ENCODE measurements at regions not wholly inside any gene's neighbourhood (a gene's known extent, or its start where the extent isn't known, plus 50 kb on each side); places are given as distances from the start of the nearest gene placed in this dataset.

DNA sequence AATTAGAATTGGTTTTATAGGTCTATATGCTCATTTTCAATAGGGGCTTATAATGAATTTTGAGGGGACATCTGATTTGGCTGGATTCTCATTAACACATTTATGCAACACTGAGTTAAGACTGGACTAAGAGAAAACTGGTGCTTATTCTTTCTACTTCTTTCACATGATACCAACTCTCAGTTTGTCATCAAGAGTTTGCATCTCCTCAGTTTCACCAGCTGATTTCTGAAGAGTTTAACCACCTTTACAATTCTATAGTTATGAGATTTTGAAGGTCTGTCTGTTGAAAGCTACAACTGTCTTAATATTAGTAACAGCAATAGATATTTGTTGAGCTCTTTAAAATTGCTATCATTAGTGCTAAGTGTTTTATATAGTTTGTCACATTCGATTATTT lies 867.0 kb upstream of the SORCS1 start:
- CTCF ChIA-PET = interaction anchor here (0.6 kb wide), 1 partner anchor 30 kb away, joined by 3 read pairs; no protein-coding TSS in a partner anchor
- H3K36me3 Mint-ChIP-seq = no peaks in the 10 kb centered on the region
- H3K27ac Mint-ChIP-seq = no peak overlapping the region
- H3K4me1 Mint-ChIP-seq = no peaks in the 10 kb centered on the region
- peaks cover 5% of the 10 kb centered on the region for H3K9me3 Mint-ChIP-seq
- no peaks in the 10 kb centered on the region for H3K27me3 Mint-ChIP-seq
- no peak for DNase-seq
- H3K4me3 Mint-ChIP-seq = no peak overlapping the region

DNA sequence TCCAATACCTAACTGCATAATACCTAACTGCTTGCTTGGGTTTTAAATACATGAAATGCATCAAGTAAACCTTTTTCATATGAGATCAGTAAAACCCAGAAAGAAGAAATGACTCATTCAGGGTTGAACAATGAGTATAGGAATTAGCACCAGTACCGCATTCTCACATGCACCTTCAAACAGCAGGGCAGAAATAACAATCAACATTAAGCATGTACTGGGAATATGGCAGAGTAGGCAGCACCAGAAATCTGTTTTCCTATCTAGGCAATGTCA lies 850.3 kb upstream of the SORCS1 start:
- Mint-ChIP-seq H3K9me3 (peaks cover 2% of the 10 kb centered on the region), H3K4me1 (no peaks in the 10 kb centered on the region), H3K27me3 (no peaks in the 10 kb centered on the region), H3K27ac (no peak overlapping the region), H3K4me3 (no peak overlapping the region), H3K36me3 (no peaks in the 10 kb centered on the region)
- CTCF ChIA-PET = no interaction called here
- DNase-seq = no peak

- CTCF ChIA-PET = no interaction called here
- Mint-ChIP-seq H3K4me1 (no peaks in the 10 kb centered on the region), H3K27me3 (no peaks in the 10 kb centered on the region), H3K36me3 (no peaks in the 10 kb centered on the region), H3K4me3 (no peak overlapping the region), H3K27ac (no peak overlapping the region), H3K9me3 (peaks cover 2% of the 10 kb centered on the region)
- DNase-seq = no peak
These were observed 849.8 kb upstream of the SORCS1 start for GRCh38 chr10:108014145-108014901.

DNA sequence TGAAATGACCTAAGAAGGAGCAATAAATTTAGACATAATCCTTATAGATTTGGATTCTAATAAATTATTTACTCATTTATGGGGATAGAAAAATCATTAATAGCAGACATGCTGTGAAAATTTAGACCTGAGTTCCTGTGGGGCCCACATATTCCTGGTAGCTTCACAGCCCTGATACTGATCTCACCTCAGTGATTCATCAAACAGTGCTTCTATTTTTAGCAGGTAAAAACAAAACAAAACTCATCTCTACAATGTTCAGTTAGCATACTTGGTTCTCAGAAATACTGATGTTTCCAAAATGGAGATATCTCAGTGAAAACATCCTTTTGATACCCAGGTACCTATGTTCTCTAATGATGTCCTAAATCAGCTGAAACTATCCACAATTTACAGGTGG lies 841.1 kb upstream of the SORCS1 start:
- Mint-ChIP-seq H3K9me3 (peaks cover 25% of the 10 kb centered on the region), H3K27me3 (no peaks in the 10 kb centered on the region), H3K4me3 (no peak overlapping the region), H3K4me1 (no peaks in the 10 kb centered on the region), H3K36me3 (no peaks in the 10 kb centered on the region), H3K27ac (peak overlapping the region; percentile 19)
- CTCF ChIA-PET = no interaction called here
- DNase-seq = no peak

- H3K9me3 Mint-ChIP-seq = peaks cover 20% of the 10 kb centered on the region
- CTCF ChIA-PET = no interaction called here
- no peaks in the 10 kb centered on the region for H3K36me3 Mint-ChIP-seq
- H3K27me3 Mint-ChIP-seq = no peaks in the 10 kb centered on the region
- no peak for DNase-seq
- no peaks in the 10 kb centered on the region for H3K4me1 Mint-ChIP-seq
- no peak overlapping the region for H3K4me3 Mint-ChIP-seq
- no peak overlapping the region for H3K27ac Mint-ChIP-seq
These were observed 839.1 kb upstream of the SORCS1 start for GRCh38 chr10:108003576-108003975.

GRCh38 chr10:108003061-108003460 lies 838.6 kb upstream of the SORCS1 start:
- H3K27me3 Mint-ChIP-seq = no peaks in the 10 kb centered on the region
- H3K36me3 Mint-ChIP-seq = no peaks in the 10 kb centered on the region
- peaks cover 15% of the 10 kb centered on the region for H3K9me3 Mint-ChIP-seq
- H3K4me1 Mint-ChIP-seq = no peaks in the 10 kb centered on the region
- no peak overlapping the region for H3K27ac Mint-ChIP-seq
- CTCF ChIA-PET = no interaction called here
- no peak for DNase-seq
- H3K4me3 Mint-ChIP-seq = no peak overlapping the region

- no peaks in the 10 kb centered on the region for H3K36me3 Mint-ChIP-seq
- H3K4me1 Mint-ChIP-seq = no peaks in the 10 kb centered on the region
- no peaks in the 10 kb centered on the region for H3K27me3 Mint-ChIP-seq
- no peak overlapping the region for H3K27ac Mint-ChIP-seq
- no peak overlapping the region for H3K4me3 Mint-ChIP-seq
- CTCF ChIA-PET = no interaction called here
- H3K9me3 Mint-ChIP-seq = peaks cover 3% of the 10 kb centered on the region
- no peak for DNase-seq
These were observed 835.9 kb upstream of the SORCS1 start for GRCh38 chr10:108000365-108000764.

DNA sequence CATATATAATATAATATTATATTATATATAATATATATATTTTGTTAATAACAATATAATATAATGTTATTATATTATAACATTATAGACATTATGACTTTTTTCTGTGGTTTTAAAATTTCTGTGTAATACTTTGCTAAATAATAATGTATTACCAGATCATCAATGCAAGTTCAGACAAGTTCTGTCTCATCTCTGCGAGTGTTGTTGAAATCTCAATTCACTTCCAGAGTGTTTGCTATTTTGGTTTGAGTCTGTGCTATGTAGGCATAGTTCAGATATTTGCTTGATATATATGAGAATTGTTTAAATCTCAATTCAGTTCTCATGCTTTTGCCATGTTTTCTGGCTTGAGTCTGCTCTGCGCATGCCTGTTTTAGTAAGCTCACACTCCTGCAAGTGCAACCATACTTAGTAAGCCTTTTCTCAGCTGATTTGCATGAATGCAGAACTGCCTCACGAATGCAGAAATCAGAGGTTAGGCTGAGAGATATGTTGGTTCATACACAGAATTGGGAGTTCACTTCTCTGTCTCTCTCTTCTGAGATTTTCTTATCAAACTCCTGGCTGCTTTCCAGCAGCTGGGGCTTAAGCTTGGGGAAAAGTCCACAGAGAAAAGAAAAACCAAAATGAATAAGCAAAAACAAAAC lies 830.2 kb upstream of the SORCS1 start:
- H3K9me3 Mint-ChIP-seq = peaks cover 3% of the 10 kb centered on the region
- H3K4me3 Mint-ChIP-seq = no peak overlapping the region
- no peak overlapping the region for H3K27ac Mint-ChIP-seq
- DNase-seq = no peak
- H3K36me3 Mint-ChIP-seq = no peaks in the 10 kb centered on the region
- H3K27me3 Mint-ChIP-seq = no peaks in the 10 kb centered on the region
- H3K4me1 Mint-ChIP-seq = no peaks in the 10 kb centered on the region
- CTCF ChIA-PET = no interaction called here

DNA sequence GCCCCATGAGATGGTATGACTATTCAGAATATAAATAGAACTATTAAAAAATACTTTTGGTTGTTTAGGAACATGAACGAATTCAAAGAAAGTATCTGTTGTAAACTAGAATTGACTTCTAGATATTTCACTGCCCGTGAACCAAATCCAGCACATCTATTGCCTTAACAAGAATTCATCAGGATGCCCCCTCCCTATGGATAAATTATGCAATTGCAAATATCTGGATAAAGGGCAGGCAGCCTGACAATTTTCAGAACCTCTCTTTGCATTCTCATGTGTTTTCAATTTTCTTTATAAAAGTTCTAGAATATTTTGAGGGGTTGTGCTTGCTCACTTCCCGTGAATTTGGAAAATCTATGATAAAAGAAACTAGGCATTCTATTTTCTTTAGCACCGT lies 822.1 kb upstream of the SORCS1 start:
- CTCF ChIA-PET = no interaction called here
- no peak for DNase-seq

GRCh38 chr10:107984581-107984980 lies 820.1 kb upstream of the SORCS1 start:
- Mint-ChIP-seq H3K4me1 (no peaks in the 10 kb centered on the region), H3K36me3 (no peaks in the 10 kb centered on the region), H3K4me3 (no peak overlapping the region), H3K27ac (no peak overlapping the region), H3K27me3 (no peaks in the 10 kb centered on the region), H3K9me3 (peaks cover 3% of the 10 kb centered on the region)
- DNase-seq = no peak
- CTCF ChIA-PET = no interaction called here

More for the DNA sequence above, 822.1 kb upstream of the SORCS1 start:
- H3K36me3 Mint-ChIP-seq = no peaks in the 10 kb centered on the region
- H3K27me3 Mint-ChIP-seq = no peaks in the 10 kb centered on the region
- peaks cover 2% of the 10 kb centered on the region for H3K9me3 Mint-ChIP-seq
- H3K4me3 Mint-ChIP-seq = no peak overlapping the region
- H3K27ac Mint-ChIP-seq = no peak overlapping the region
- H3K4me1 Mint-ChIP-seq = no peaks in the 10 kb centered on the region

DNA sequence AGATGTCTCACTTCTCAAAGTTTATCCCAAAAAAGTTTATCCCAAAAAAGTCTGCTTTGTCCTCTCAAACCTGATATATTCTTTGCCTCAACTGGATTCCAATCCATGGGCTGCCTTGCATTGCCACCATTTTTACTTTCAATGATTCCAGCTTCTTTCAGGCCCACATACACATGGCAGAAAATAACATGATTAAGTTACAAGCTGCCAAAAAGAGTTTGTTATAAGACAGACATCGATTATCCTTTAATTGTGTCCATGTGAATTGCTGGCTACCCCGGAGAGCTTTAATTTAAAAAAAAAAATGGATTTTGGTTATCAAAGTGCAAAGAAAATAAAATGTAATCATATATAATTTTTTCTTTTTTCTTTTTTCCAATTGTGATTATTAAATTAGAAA lies 819.6 kb upstream of the SORCS1 start:
- H3K27ac Mint-ChIP-seq = no peak overlapping the region
- H3K4me3 Mint-ChIP-seq = no peak overlapping the region
- DNase-seq = no peak
- H3K9me3 Mint-ChIP-seq = peaks cover 3% of the 10 kb centered on the region
- CTCF ChIA-PET = interaction anchor here (0.6 kb wide), 1 partner anchor 1498 kb away, joined by 3 read pairs; no protein-coding TSS in a partner anchor
- no peaks in the 10 kb centered on the region for H3K27me3 Mint-ChIP-seq
- no peaks in the 10 kb centered on the region for H3K4me1 Mint-ChIP-seq
- H3K36me3 Mint-ChIP-seq = no peaks in the 10 kb centered on the region

- Mint-ChIP-seq H3K36me3 (no peaks in the 10 kb centered on the region), H3K9me3 (peaks cover 12% of the 10 kb centered on the region), H3K27me3 (no peaks in the 10 kb centered on the region), H3K4me1 (no peaks in the 10 kb centered on the region), H3K27ac (no peak overlapping the region), H3K4me3 (no peak overlapping the region)
- DNase-seq = no peak
- CTCF ChIA-PET = no interaction called here
These were observed 813.9 kb upstream of the SORCS1 start for GRCh38 chr10:107978455-107978854.

DNA sequence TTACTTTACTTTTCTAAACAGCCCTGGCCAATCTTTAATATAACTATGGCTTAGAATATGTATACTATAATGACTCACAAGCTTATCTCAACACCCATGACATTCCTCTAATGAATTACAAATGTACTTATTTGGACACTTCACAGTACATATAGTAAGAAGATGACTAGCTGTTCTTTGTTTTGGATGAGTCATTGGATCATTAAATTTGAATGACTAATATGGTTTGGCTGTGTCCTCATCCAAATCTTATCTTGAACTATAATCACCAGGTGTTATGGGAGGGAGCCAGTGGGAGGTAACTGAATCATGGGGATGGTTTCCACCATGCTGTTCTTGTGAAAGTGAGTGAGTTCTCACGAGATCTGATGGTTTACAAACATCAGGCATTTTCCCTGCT lies 807.5 kb upstream of the SORCS1 start:
- no peaks in the 10 kb centered on the region for H3K4me1 Mint-ChIP-seq
- no peak overlapping the region for H3K4me3 Mint-ChIP-seq
- no peaks in the 10 kb centered on the region for H3K27me3 Mint-ChIP-seq
- no peaks in the 10 kb centered on the region for H3K36me3 Mint-ChIP-seq
- H3K27ac Mint-ChIP-seq = no peak overlapping the region
- H3K9me3 Mint-ChIP-seq = peaks cover 11% of the 10 kb centered on the region
- CTCF ChIA-PET = no interaction called here
- no peak for DNase-seq

- no peak overlapping the region for H3K4me3 Mint-ChIP-seq
- H3K9me3 Mint-ChIP-seq = peaks cover 12% of the 10 kb centered on the region
- H3K27me3 Mint-ChIP-seq = no peaks in the 10 kb centered on the region
- no peak overlapping the region for H3K27ac Mint-ChIP-seq
- no peak for DNase-seq
- H3K4me1 Mint-ChIP-seq = no peaks in the 10 kb centered on the region
- no peaks in the 10 kb centered on the region for H3K36me3 Mint-ChIP-seq
- CTCF ChIA-PET = no interaction called here
These were observed 806.9 kb upstream of the SORCS1 start for GRCh38 chr10:107971411-107971810.

GRCh38 chr10:107970512-107970911 lies 806.0 kb upstream of the SORCS1 start:
- Mint-ChIP-seq H3K4me1 (no peaks in the 10 kb centered on the region), H3K36me3 (no peaks in the 10 kb centered on the region), H3K27me3 (no peaks in the 10 kb centered on the region), H3K9me3 (peaks cover 12% of the 10 kb centered on the region), H3K27ac (no peak overlapping the region), H3K4me3 (no peak overlapping the region)
- CTCF ChIA-PET = no interaction called here
- DNase-seq = no peak
